NCI-H2227 treated with DMSO at 0.1 percent for 48 hours (cell line): ENCODE measurements at regions not wholly inside any gene's neighbourhood (a gene's known extent, or its start where the extent isn't known, plus 50 kb on each side); places are given as distances from the start of the nearest gene placed in this dataset.
"Not testable (repeated sequence)": the region's sequence is repeated elsewhere in the genome, so short reads cannot be mapped to it uniquely, and the experiment has no call there.

Experiments
- DNase-seq: peaks from one replicate; lab custom pipeline; 2025; lab: John Stamatoyannopoulos, UW

DNA sequence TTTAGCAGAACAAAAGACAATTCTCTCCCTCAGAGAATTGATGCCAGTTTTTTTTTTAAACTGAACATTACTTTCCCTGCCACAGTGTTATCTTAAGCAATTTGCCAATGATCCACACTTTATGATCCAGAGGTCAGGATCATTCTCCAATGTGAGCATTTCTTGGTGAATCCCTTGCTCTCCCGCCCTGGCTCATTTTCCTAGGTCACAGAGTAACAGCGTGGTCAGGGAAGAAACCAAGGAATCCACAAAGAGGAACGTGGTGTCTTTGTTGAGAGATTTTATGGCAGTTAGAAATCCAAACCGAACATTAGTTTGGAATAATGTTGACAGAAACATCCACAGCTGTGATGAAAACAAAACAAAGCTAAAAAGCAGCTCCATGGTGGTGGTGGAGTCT, 250.3 kb downstream of the TTC32 start:
- no peak for DNase-seq

- no peak for DNase-seq
These were observed 251.9 kb downstream of the TTC32 start for GRCh38 chr2:19649785-19650380.

DNA sequence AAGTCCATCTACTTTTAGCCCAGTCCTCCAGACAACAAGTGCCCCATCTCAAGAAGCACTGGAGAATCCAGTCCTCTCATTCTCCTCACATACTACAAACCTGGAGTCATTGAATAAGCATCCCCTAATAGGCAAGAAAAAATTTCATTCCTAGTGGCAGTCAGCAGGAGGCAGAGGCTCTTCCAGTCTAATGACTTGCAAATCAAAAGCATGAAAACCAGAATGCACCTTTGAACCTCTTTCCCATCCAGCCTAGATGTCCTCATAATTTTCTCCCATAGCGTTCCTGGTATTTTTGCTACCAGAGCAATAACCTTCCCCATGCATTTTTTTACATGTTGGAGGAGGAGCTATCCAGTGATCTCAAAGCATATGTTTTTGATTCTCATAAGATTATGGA, 252.6 kb downstream of the TTC32 start:
- no peak for DNase-seq

GRCh38 chr2:19648583-19648982, 253.2 kb downstream of the TTC32 start:
- no peak for DNase-seq

DNA sequence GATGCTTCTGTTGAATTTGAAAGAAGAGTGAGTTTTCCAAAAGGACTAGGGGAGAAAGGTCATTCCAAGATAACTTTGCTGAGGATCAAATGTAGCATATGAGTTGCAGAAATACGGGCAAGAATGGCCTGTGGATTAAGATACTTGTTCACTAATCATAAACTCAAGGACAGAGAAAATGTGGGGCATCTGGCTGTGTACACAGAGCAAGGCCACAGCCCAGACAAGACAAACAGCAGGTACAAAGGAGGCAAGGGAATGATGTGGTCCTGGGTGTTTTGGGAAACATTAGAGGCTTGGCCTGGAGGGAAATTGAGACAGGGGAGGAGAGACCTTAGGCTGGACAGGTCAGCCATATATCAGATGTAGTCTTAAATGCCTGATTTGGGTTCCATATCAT, 254.8 kb downstream of the TTC32 start:
- DNase-seq: no peak

- DNase-seq: no peak
These were observed 257.0 kb downstream of the TTC32 start for GRCh38 chr2:19644763-19645162.

- no peak for DNase-seq
These were observed 258.7 kb downstream of the TTC32 start for GRCh38 chr2:19643117-19643518.

DNA sequence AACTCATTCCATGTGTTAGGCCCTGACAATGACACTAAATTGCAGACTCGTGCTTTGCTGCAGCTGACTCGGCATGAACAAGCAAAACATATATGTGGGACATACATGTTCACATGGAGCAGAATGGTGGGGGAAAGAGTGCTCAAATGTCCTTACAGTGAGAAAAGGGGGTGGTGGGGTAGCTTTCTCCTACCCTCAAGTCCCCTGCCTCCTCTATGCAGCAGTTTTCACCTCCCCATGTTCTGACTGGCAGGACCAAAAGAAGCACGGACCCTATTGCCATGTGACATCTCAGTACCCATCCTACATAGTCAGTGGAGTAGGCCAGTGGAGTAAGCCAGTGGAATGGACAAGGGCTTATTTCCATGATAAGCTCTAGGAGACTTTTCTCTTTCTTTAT, 259.3 kb downstream of the TTC32 start:
- no peak for DNase-seq

- DNase-seq: no peak
These were observed 265.8 kb downstream of the TTC32 start for GRCh38 chr2:19635951-19636510.

GRCh38 chr2:19632403-19632991, 269.3 kb downstream of the TTC32 start:
- no peak for DNase-seq

- DNase-seq: no peak
These were observed 269.9 kb downstream of the TTC32 start for GRCh38 chr2:19631871-19632270.

DNA sequence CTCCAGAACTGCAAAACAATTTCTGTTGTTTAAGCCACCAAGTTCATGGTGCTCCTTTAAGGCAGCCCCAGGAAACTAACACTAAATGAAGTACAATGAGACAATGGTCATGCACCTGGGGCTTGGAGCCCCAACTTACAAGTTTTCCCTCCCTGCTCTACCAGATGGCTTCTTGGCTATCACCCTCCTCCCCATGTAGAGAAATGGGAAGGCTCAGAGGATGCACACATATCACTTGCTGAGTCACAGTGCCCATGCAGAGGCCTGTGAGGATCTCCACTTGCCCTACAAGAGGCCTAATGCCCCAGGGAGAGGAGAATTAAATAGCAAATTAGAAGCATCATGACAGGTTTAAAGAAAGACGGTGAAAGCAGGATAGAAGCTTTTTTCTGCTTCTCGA, 270.9 kb downstream of the TTC32 start:
- no peak for DNase-seq

- DNase-seq: no peak
These were observed 268.9 kb upstream of the OSR1 start for GRCh38 chr2:19627359-19627758.

- no peak for DNase-seq
These were observed 265.1 kb upstream of the OSR1 start for GRCh38 chr2:19623488-19623887.

- DNase-seq: no peak
These were observed 258.9 kb upstream of the OSR1 start for GRCh38 chr2:19617257-19617848.

GRCh38 chr2:19615402-19615801, 257.0 kb upstream of the OSR1 start:
- DNase-seq: not testable (repeated sequence)

GRCh38 chr2:19614066-19614465, 255.6 kb upstream of the OSR1 start:
- DNase-seq: no peak

GRCh38 chr2:19611491-19612332, 253.3 kb upstream of the OSR1 start:
- no peak for DNase-seq

GRCh38 chr2:19609266-19609665, 250.8 kb upstream of the OSR1 start:
- no peak for DNase-seq

- no peak for DNase-seq
These were observed 249.7 kb upstream of the OSR1 start for GRCh38 chr2:19607931-19608771.

- no peak for DNase-seq
These were observed 249.0 kb upstream of the OSR1 start for GRCh38 chr2:19607400-19607799.

DNA sequence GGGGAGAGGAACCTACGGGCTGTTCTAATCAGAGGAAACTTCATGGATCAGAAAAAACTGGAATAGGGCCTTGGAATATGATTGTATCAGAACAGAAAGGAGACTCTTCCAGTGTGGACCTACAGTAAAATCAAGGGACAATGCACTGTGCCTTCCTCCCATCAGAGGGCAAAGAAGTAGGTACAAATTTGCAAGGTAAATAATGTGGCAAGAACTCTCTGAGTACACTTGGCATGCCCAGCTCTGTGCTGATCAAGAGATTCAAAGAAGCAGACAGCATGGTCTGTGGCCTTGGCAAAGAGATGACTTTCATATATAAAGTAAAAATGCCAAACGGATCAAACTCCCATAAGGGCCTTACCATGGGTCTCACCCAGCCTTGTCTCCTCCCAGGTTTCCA, 242.6 kb upstream of the OSR1 start:
- no peak for DNase-seq
